Peyer's patch (tissue), 4 donors: ENCODE measurements at regions not wholly inside any gene's neighbourhood (a gene's known extent, or its start where the extent isn't known, plus 50 kb on each side); places are given as distances from the start of the nearest gene placed in this dataset.
A peak's percentile ranks its signal among the peaks of the same experiment; 100 is the strongest.
"Not testable (repeated sequence)": the region's sequence is repeated elsewhere in the genome, so short reads cannot be mapped to it uniquely, and the experiment has no call there.

Source experiments
- DNase-seq, 3 donors: peaks; one replicate each; pipeline ENCODE4 v3.0.0-alpha.2; 2017 to 2019
- H3K27ac ChIP-seq, 4 donors: fragments of 200-600 bp; sonication (generic); one replicate each; pipeline ENCODE4 v1.5.1; 2016 to 2019
- H3K27me3 ChIP-seq, 2 donors: fragments of 200-600 bp; sonication (generic); one replicate each; pipeline ENCODE4 v1.5.1; 2019
- H3K36me3 ChIP-seq, 3 donors: fragments of 200-600 bp; sonication (generic); one replicate each; pipeline ENCODE4 v1.5.1; 2016 to 2019
- H3K4me1 ChIP-seq, 4 donors: fragments of 200-600 bp; sonication (generic); one replicate each; pipeline ENCODE4 v1.5.1; 2016 to 2019
- H3K4me3 ChIP-seq, 4 donors: fragments of 200-600 bp; sonication (generic); 1 replicate in 3 of 4; 2 replicates in 1 of 4; pipeline ENCODE4 v1.5.1; 2016 to 2019; ENCODE audit warnings: mild to moderate bottlenecking in 1 of 4
- H3K9me3 ChIP-seq, 4 donors: fragments of 200-600 bp; sonication (generic); one replicate each; pipeline ENCODE4 v1.5.1; 2016 to 2019; ENCODE audit warnings: mild to moderate bottlenecking in 1 of 4
- POLR2A ChIP-seq, 2 donors: fragments of 450-650 bp; IDR thresholded peaks; one replicate each; pipeline ENCODE4 v1.5.1; 2017; ENCODE audit warnings: antibody characterized with exemption in 2 of 2, mild to moderate bottlenecking in 2 of 2, moderate library complexity in 2 of 2
- TF ChIP-seq, protein P1 (sequence below), 6 experiments: fragments of 450-650 bp in 4 of 6; fragments of 200-600 bp in 2 of 6; sonication (generic) in 1 of 6; IDR thresholded peaks; one replicate each; pipeline ENCODE4 v1.5.1; 2017 to 2019; ENCODE audit warnings: antibody characterized with exemption in 6 of 6, mild to moderate bottlenecking in 3 of 6, moderate library complexity in 1 of 6

DNA sequence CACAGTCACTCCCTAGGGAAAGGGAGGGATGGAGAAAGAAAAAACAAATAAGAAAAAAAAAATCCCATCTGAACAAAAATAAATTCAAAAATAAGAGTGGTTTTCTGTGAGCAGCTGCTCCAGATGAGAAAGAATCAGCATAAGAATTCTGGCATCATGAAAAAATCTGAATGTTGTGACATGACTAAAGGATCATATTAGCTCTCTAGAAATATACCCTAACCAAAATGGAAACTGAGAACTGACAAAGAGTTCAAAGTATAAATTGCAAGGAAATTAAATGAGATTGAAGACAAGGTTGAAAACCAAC is 579.0 kb downstream of the UQCRFS1 start:
- DNase-seq = no peak
- Histone ChIP-seq H3K9me3 (no peaks in the 10 kb centered on the region), H3K4me3 (no peak overlapping the region), H3K36me3 (no peaks in the 10 kb centered on the region), H3K4me1 (no peaks in the 10 kb centered on the region), H3K27me3 (no peaks in the 10 kb centered on the region), H3K27ac (no peak overlapping the region)
- TF ChIP-seq POLR2A (IDR thresholded peaks at IDR 0.05) = no peak
- TF ChIP-seq, protein P1, sequence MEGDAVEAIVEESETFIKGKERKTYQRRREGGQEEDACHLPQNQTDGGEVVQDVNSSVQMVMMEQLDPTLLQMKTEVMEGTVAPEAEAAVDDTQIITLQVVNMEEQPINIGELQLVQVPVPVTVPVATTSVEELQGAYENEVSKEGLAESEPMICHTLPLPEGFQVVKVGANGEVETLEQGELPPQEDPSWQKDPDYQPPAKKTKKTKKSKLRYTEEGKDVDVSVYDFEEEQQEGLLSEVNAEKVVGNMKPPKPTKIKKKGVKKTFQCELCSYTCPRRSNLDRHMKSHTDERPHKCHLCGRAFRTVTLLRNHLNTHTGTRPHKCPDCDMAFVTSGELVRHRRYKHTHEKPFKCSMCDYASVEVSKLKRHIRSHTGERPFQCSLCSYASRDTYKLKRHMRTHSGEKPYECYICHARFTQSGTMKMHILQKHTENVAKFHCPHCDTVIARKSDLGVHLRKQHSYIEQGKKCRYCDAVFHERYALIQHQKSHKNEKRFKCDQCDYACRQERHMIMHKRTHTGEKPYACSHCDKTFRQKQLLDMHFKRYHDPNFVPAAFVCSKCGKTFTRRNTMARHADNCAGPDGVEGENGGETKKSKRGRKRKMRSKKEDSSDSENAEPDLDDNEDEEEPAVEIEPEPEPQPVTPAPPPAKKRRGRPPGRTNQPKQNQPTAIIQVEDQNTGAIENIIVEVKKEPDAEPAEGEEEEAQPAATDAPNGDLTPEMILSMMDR (IDR thresholded peaks at IDR 0.05) = no peak

DNA sequence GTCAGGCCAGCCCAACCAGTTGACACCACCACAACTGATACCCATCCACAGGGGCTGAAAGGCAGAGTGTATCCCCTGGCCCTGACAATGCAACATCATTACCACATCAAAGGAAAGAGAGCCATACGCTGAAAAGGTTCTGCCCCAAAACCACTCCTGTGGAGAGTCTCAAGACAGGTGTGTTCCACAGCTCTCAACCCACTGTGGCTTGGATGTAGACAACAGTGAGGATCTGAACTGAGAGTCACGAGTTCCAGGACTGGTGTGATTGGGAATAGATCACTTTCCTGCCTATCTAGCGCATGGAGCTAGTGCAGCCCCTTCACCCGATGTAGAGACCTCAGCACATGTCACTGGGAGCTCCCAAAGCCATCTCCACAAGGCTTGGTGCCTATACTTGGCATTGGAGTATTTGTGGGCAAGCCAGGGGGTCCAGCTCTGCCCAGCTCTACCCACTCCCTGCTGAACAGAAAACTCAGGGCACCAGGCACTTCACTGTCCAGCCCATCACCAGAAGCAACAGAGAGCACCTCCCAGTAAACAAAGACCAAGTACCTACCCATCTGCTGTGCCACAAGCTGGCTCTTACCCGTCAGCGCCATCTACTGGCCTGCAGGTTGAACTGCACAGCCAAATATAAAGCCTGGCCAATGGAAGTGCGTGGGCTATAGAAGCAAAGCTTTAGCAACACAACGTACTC is 579.5 kb downstream of the UQCRFS1 start:
- H3K27me3 ChIP-seq = no peaks in the 10 kb centered on the region
- TF ChIP-seq POLR2A (IDR thresholded peaks at IDR 0.05) = no peak
- TF ChIP-seq, protein P1 (IDR thresholded peaks at IDR 0.05) = peak in 5 of 6 experiments; percentile 18 to 68 (median 41)
- no peaks in the 10 kb centered on the region for H3K9me3 ChIP-seq
- H3K36me3 ChIP-seq = no peaks in the 10 kb centered on the region
- no peak for DNase-seq
- H3K4me1 ChIP-seq = no peaks in the 10 kb centered on the region
- H3K4me3 ChIP-seq = no peak overlapping the region
- no peak overlapping the region for H3K27ac ChIP-seq

DNA sequence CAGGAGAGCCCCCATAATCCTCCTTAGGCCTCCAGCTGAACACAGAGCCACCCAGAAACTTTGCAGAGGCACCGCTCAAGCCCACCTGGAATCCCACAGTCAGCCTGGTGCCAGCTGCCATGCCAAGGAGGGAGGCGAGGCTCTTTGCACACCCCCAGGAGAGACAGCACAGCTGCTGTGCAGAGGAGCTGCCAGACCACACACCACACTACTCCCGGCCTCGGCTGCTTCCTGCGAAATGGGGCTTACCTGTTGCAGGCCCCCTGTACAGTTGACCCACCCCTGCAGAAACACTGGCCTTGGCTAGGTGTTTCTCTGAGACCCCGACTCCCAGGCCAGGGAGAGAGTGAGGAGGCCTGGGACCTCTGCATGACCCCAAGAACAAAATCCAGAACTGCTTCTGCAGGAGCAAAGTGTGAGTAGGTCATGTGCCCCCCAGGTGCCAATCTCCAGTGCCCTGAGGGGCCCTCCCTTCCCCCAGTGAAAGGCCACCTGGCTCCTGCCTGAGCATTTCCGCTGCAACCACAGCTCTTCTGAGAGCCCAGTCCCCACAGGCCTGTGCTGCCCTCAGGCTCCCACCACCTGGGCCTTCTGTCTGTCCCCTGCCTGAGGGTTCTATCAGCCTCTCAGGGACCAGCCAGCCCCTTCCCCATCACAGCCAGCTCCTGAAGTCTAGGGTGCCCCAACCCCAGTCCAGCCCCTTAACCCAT is 580.4 kb downstream of the UQCRFS1 start:
- H3K27ac ChIP-seq = no peak overlapping the region
- DNase-seq = no peak
- H3K4me3 ChIP-seq = no peak overlapping the region
- H3K27me3 ChIP-seq = no peaks in the 10 kb centered on the region
- TF ChIP-seq POLR2A (IDR thresholded peaks at IDR 0.05) = no peak
- TF ChIP-seq, protein P1 (IDR thresholded peaks at IDR 0.05) = no peak
- H3K4me1 ChIP-seq = no peaks in the 10 kb centered on the region
- no peaks in the 10 kb centered on the region for H3K9me3 ChIP-seq
- H3K36me3 ChIP-seq = no peaks in the 10 kb centered on the region

DNA sequence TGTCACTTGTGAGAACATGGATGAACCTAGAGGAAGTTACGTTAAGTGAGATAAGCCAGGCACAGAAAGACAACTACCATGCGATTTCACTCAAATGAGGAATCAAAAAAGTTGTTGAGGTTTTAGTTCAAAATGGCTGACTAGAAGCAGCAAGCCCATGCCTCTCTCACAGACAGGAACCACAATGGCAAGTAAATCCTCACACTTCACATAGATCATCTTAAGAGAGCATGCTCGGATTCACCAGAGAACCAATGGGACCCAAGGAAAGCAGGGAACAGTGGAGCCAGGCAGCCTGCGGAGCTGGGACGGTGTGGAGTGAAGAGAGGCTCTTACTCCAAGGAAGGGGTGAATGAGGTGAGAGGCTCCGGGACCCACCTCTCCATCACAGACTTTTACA is 581.0 kb downstream of the UQCRFS1 start:
- H3K4me3 ChIP-seq = no peak overlapping the region
- no peaks in the 10 kb centered on the region for H3K9me3 ChIP-seq
- no peaks in the 10 kb centered on the region for H3K27me3 ChIP-seq
- H3K36me3 ChIP-seq = no peaks in the 10 kb centered on the region
- TF ChIP-seq, protein P1 (IDR thresholded peaks at IDR 0.05) = no peak
- TF ChIP-seq POLR2A (IDR thresholded peaks at IDR 0.05) = no peak
- no peak overlapping the region for H3K27ac ChIP-seq
- DNase-seq = no peak
- H3K4me1 ChIP-seq = no peaks in the 10 kb centered on the region

DNA sequence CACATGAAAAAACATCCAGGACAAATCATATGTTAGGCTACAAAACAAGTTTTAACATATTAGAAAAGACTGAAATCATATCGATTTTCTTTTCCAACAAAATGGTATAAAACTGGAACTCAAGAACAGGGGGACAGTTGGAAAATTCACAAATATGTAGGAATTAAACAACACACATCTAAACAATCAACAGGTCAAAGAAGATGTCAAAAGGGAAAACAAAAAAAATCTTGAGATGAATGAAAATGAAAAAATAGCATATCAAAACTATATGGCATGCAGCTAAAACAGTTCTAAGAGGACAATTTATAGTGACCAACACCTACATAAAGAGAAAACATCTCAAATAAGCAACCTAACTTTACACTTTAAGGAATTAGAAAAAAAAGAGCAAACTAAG is 585.3 kb downstream of the UQCRFS1 start:
- no peak overlapping the region for H3K4me3 ChIP-seq

DNA sequence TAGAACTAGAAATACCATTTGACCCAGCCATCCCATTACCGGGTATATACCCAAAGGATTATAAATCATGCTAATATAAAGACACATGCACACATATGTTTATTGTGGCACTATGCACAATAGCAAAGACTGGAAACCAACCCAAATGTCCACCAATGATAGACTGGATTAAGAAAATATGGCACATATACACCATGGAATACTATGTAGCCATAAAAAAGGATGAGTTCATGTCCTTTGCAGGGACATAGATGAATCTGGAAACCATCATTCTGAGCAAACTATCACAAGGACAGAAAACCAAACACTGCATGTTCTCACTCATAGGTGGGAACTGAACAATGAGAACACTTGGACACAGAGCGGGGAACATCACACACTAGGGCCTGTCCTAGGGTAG is 586.5 kb downstream of the UQCRFS1 start:
- H3K4me1 ChIP-seq, H3K27me3 ChIP-seq, H3K27ac ChIP-seq, H3K4me3 ChIP-seq, DNase-seq, H3K36me3 ChIP-seq, H3K9me3 ChIP-seq: not testable (repeated sequence)

More for the DNA sequence above, 585.3 kb downstream of the UQCRFS1 start:
- Histone ChIP-seq H3K36me3 (no peaks in the 10 kb centered on the region), H3K27me3 (no peaks in the 10 kb centered on the region), H3K27ac (no peak overlapping the region), H3K9me3 (no peaks in the 10 kb centered on the region), H3K4me1 (no peaks in the 10 kb centered on the region)
- no peak for DNase-seq
- TF ChIP-seq, protein P1 (IDR thresholded peaks at IDR 0.05) = no peak
- no peak for TF ChIP-seq POLR2A (IDR thresholded peaks at IDR 0.05)
